CD14-positive monocyte (primary cell): ENCODE measurements at regions not wholly inside any gene's neighbourhood (a gene's known extent, or its start where the extent isn't known, plus 50 kb on each side); places are given as distances from the start of the nearest gene placed in this dataset.

ENCODE experiments used
- DNase-seq, 3 donors: peaks; one replicate each; pipeline ENCODE4 v3.0.0-alpha.2; 2011 to 2022
- H2AFZ ChIP-seq: 2 replicates; pipeline ENCODE4 v1.6.0; 2012; ENCODE audit warnings: mild to moderate bottlenecking, low read depth, low read length, inconsistent platforms; ENCODE audit not compliant: insufficient read depth, poor library complexity, severe bottlenecking
- H3K27ac ChIP-seq, 2 donors: 1 replicate in 1 of 2; 2 replicates in 1 of 2; pipeline ENCODE4 v1.5.1; 2012 to 2013; ENCODE audit warnings: low read length in 2 of 2, control low read depth in 1 of 2, inconsistent platforms in 1 of 2, low read depth in 1 of 2, mild to moderate bottlenecking in 1 of 2
- H3K27me3 ChIP-seq, 2 donors: one replicate each; pipeline versions ENCODE4 v1.6.0 to v1.6.1; 2011 to 2013; ENCODE audit warnings: low read length in 2 of 2; ENCODE audit not compliant: control insufficient read depth in 2 of 2, insufficient read depth in 2 of 2
- H3K36me3 ChIP-seq, 2 donors: replicated peaks in 1 of 2; 1 replicate in 1 of 2; 2 replicates in 1 of 2; pipeline versions ENCODE4 v1.5.1 to v1.6.1; 2012 to 2013; ENCODE audit warnings: low read length in 2 of 2, control low read depth in 1 of 2, inconsistent platforms in 1 of 2, mild to moderate bottlenecking in 1 of 2; ENCODE audit not compliant: insufficient read depth in 2 of 2, control insufficient read depth in 1 of 2
- H3K4me1 ChIP-seq, 2 donors: 1 replicate in 1 of 2; 2 replicates in 1 of 2; pipeline versions ENCODE4 v1.5.1 to v1.6.1; 2012 to 2013; ENCODE audit warnings: low read length in 2 of 2, control low read depth in 1 of 2, inconsistent platforms in 1 of 2, mild to moderate bottlenecking in 1 of 2, moderate library complexity in 1 of 2; ENCODE audit not compliant: insufficient read depth in 2 of 2, control insufficient read depth in 1 of 2
- H3K4me2 ChIP-seq: replicated peaks from 2 replicates; pipeline ENCODE3; 2012; ENCODE audit warnings: low read length, moderate library complexity, mild to moderate bottlenecking; ENCODE audit not compliant: poor library complexity, severe bottlenecking; ENCODE audit errors: extremely low read depth
- H3K4me3 ChIP-seq, 3 experiments: fragments of 200-600 bp in 1 of 3; sonication (generic) in 1 of 3; replicated peaks in 1 of 3; 1 replicate in 2 of 3; 2 replicates in 1 of 3; pipeline ENCODE4 v1.5.1; 2011 to 2013; ENCODE audit warnings: low read length in 3 of 3, mild to moderate bottlenecking in 3 of 3, control low read depth in 2 of 3, low read depth in 2 of 3, inconsistent platforms in 1 of 3, moderate library complexity in 1 of 3
- H3K79me2 ChIP-seq: 2 replicates; pipeline ENCODE4 v1.6.0; 2012; ENCODE audit warnings: mild to moderate bottlenecking, control low read depth, inconsistent platforms, low read length, moderate library complexity; ENCODE audit not compliant: insufficient read depth
- H3K9ac ChIP-seq: 2 replicates; pipeline ENCODE4 v1.6.0; 2017; ENCODE audit warnings: low read length, mild to moderate bottlenecking; ENCODE audit not compliant: insufficient read depth, poor library complexity, severe bottlenecking
- H3K9me3 ChIP-seq, 2 donors: replicated peaks in 1 of 2; 1 replicate in 1 of 2; 2 replicates in 1 of 2; pipeline versions ENCODE4 v1.5.1 to v1.6.1; 2012 to 2013; ENCODE audit warnings: low read length in 2 of 2, control low read depth in 1 of 2; ENCODE audit not compliant: control insufficient read depth in 1 of 2, insufficient read depth in 1 of 2
- H4K20me1 ChIP-seq: 2 replicates; pipeline ENCODE4 v1.6.0; 2012; ENCODE audit warnings: mild to moderate bottlenecking, low read length, control low read depth, moderate library complexity; ENCODE audit not compliant: insufficient read depth
- H3K27ac Mint-ChIP-seq, 7 donors: one replicate each; pipeline ENCODE4 v1.8.0; 2020; ENCODE audit warnings: mild to moderate bottlenecking in 7 of 7, mixed read lengths in 7 of 7, moderate library complexity in 6 of 7, inconsistent platforms in 2 of 7
- H3K27me3 Mint-ChIP-seq, 3 donors: one replicate each; pipeline ENCODE4 v1.8.0; 2021 to 2022; ENCODE audit warnings: low read depth in 3 of 3, mild to moderate bottlenecking in 3 of 3, mixed read lengths in 3 of 3, moderate library complexity in 3 of 3, inconsistent platforms in 1 of 3
- H3K36me3 Mint-ChIP-seq, 2 donors: one replicate each; pipeline ENCODE4 v1.8.0; 2020; ENCODE audit warnings: mixed read lengths in 2 of 2, inconsistent platforms in 1 of 2, mild to moderate bottlenecking in 1 of 2
- H3K4me1 Mint-ChIP-seq: one replicate; pipeline ENCODE4 v1.8.0; 2020; ENCODE audit warnings: mild to moderate bottlenecking, mixed read lengths
- H3K4me3 Mint-ChIP-seq, 2 donors: one replicate each; pipeline ENCODE4 v1.8.0; 2020; ENCODE audit warnings: mild to moderate bottlenecking in 2 of 2, mixed read lengths in 2 of 2, moderate library complexity in 1 of 2
- H3K9me3 Mint-ChIP-seq, 7 donors: one replicate each; pipeline ENCODE4 v1.8.0; 2020 to 2022; ENCODE audit warnings: mixed read lengths in 7 of 7, mild to moderate bottlenecking in 6 of 7, moderate library complexity in 6 of 7, inconsistent platforms in 2 of 7
- CTCF ChIP-seq: fragments of 200-600 bp; IDR thresholded peaks from one replicate; pipeline ENCODE4 v1.8.0; 2022; ENCODE audit warnings: antibody characterized with exemption, mild to moderate bottlenecking
- WGBS: methylation state at CpG from one replicate; pipeline ENCODE4 v1.1.5; 2013; ENCODE audit warnings: missing lambda C conversion rate; ENCODE audit not compliant: insufficient coverage; 5-methylcytosine and 5-hydroxymethylcytosine counted together
- intact Hi-C, 2 donors: fragments of 100-400 bp; cut with micrococcal nuclease; formaldehyde crosslinking; loops; one replicate each; pipeline versions ENCODE4 v1.15.0 to v1.15.1; 2023

GRCh38 chr2:120511947-120512710 is 166.2 kb downstream of the INHBB start:
- 91% methylated on average over 14 of the region's 19 CpGs for WGBS
- H3K9me3 Mint-ChIP-seq: no peaks in the 10 kb centered on the region
- intact Hi-C loops: no loop called here
- H3K27me3 ChIP-seq: no peaks in the 10 kb centered on the region
- H3K4me1 ChIP-seq: no peaks in the 10 kb centered on the region
- H3K36me3 ChIP-seq: no peaks in the 10 kb centered on the region
- no peak for DNase-seq
- peaks cover 4 to 6% (median 6%) of the 10 kb centered on the region in 3 donors for H3K27me3 Mint-ChIP-seq
- H3K27ac ChIP-seq: no peak overlapping the region
- no peak overlapping the region for H3K4me2 ChIP-seq
- no peaks in the 10 kb centered on the region for H3K4me1 Mint-ChIP-seq
- H3K4me3 ChIP-seq: no peak overlapping the region
- H3K79me2 ChIP-seq: no peaks in the 10 kb centered on the region
- no peak overlapping the region for H3K27ac Mint-ChIP-seq
- H3K9ac ChIP-seq: no peak overlapping the region
- TF ChIP-seq CTCF: no peak
- no peaks in the 10 kb centered on the region for H3K36me3 Mint-ChIP-seq
- no peaks in the 10 kb centered on the region for H4K20me1 ChIP-seq
- no peaks in the 10 kb centered on the region for H3K9me3 ChIP-seq
- no peak overlapping the region for H2AFZ ChIP-seq
- no peak overlapping the region for H3K4me3 Mint-ChIP-seq

- Histone ChIP-seq H2AFZ (no peak overlapping the region), H3K4me1 (no peaks in the 10 kb centered on the region), H3K27me3 (no peaks in the 10 kb centered on the region), H3K79me2 (no peaks in the 10 kb centered on the region), H3K36me3 (no peaks in the 10 kb centered on the region), H3K4me3 (no peak overlapping the region), H3K9me3 (no peaks in the 10 kb centered on the region), H4K20me1 (no peaks in the 10 kb centered on the region), H3K27ac (no peak overlapping the region), H3K9ac (no peak overlapping the region), H3K4me2 (no peak overlapping the region)
- Mint-ChIP-seq H3K4me3 (no peak overlapping the region), H3K27ac (no peak overlapping the region), H3K4me1 (no peaks in the 10 kb centered on the region), H3K9me3 (no peaks in the 10 kb centered on the region), H3K36me3 (no peaks in the 10 kb centered on the region), H3K27me3 (peaks cover 4 to 9% (median 6%) of the 10 kb centered on the region in 3 donors)
- no peak for TF ChIP-seq CTCF
- intact Hi-C loops: no loop called here
- WGBS: 98% methylated on average over 5 of the region's 10 CpGs
- no peak for DNase-seq
These were observed 167.9 kb downstream of the INHBB start for GRCh38 chr2:120513776-120514357.
